Fibroblast of the aortic adventitia (primary cell): ENCODE measurements at regions not wholly inside any gene's neighbourhood (a gene's known extent, or its start where the extent isn't known, plus 50 kb on each side); places are given as distances from the start of the nearest gene placed in this dataset.

Source experiments
- DNase-seq: peaks from one replicate; pipeline ENCODE4 v3.0.0-alpha.2; 2010; ENCODE audit warnings: low read depth
- H3K4me3 ChIP-seq: 2 replicates; pipeline ENCODE4 v1.5.1; 2011; ENCODE audit warnings: low read depth, mild to moderate bottlenecking, control low read depth, low read length, moderate library complexity
- CTCF ChIP-seq: IDR thresholded peaks from 2 replicates; pipeline ENCODE4 v1.5.1; 2011; ENCODE audit warnings: mild to moderate bottlenecking, low read length, control low read depth, inconsistent platforms; ENCODE audit not compliant: insufficient read depth

- TF ChIP-seq CTCF: no peak
- H3K4me3 ChIP-seq: no peak overlapping the region
These were observed 59.0 kb upstream of the VCX3B start for GRCh38 chrX:8405631-8406030.

GRCh38 chrX:8413279-8413678, 51.4 kb upstream of the VCX3B start:
- DNase-seq: no peak
- no peak for TF ChIP-seq CTCF
- no peak overlapping the region for H3K4me3 ChIP-seq

More at GRCh38 chrX:8405631-8406030, 59.0 kb upstream of the VCX3B start:
- DNase-seq: no peak
